Breast epithelium (tissue), 3 donors: ENCODE measurements at regions not wholly inside any gene's neighbourhood (a gene's known extent, or its start where the extent isn't known, plus 50 kb on each side); places are given as distances from the start of the nearest gene placed in this dataset.

Experiments
- CTCF ChIP-seq, 3 donors: fragments of 450-650 bp; IDR thresholded peaks; one replicate each; pipeline ENCODE4 v1.5.1; 2016 to 2017; ENCODE audit warnings: antibody characterized with exemption in 3 of 3, mild to moderate bottlenecking in 3 of 3, moderate library complexity in 3 of 3
- POLR2A ChIP-seq: fragments of 450-650 bp; IDR thresholded peaks from one replicate; pipeline ENCODE4 v1.6.1; 2016; ENCODE audit warnings: antibody characterized with exemption, mild to moderate bottlenecking, moderate library complexity

GRCh38 chr11:38046571-38047135 is 1448.6 kb upstream of the RAG2 start:
- TF ChIP-seq CTCF (IDR thresholded peaks at IDR 0.05) (no peak), POLR2A (no peak)
